Loucy (cell line): ENCODE measurements at regions not wholly inside any gene's neighbourhood (a gene's known extent, or its start where the extent isn't known, plus 50 kb on each side); places are given as distances from the start of the nearest gene placed in this dataset.

ENCODE experiments used
- H2AFZ ChIP-seq: fragments of 200-600 bp; sonication (generic); 2 replicates; pipeline ENCODE4 v1.6.0; 2016; ENCODE audit warnings: antibody characterized with exemption, mild to moderate bottlenecking, low read length, moderate library complexity
- H3F3A ChIP-seq: fragments of 200-600 bp; 2 replicates; pipeline ENCODE4 v1.6.0; 2016; ENCODE audit warnings: antibody characterized with exemption, low read depth, mild to moderate bottlenecking
- H3K27me3 ChIP-seq: fragments of 200-600 bp; sonication (generic); 2 replicates; pipeline ENCODE4 v1.6.1; 2014; ENCODE audit warnings: low read length, mild to moderate bottlenecking; ENCODE audit not compliant: insufficient read depth, poor library complexity, severe bottlenecking
- H3K36me3 ChIP-seq: fragments of 200-600 bp; sonication (generic); 2 replicates; pipeline ENCODE4 v1.6.1; 2016; ENCODE audit warnings: low read length; ENCODE audit not compliant: insufficient read depth
- H3K4me1 ChIP-seq: fragments of 200-600 bp; sonication (generic); 2 replicates; pipeline ENCODE4 v1.5.1; 2014; ENCODE audit warnings: low read length, mild to moderate bottlenecking; ENCODE audit not compliant: insufficient read depth, poor library complexity, severe bottlenecking
- H3K4me2 ChIP-seq: fragments of 200-600 bp; sonication (generic); 2 replicates; pipeline ENCODE4 v1.6.0; 2014; ENCODE audit warnings: antibody characterized with exemption, low read length, low read depth, mild to moderate bottlenecking; ENCODE audit not compliant: poor library complexity, severe bottlenecking
- H3K4me3 ChIP-seq: fragments of 200-600 bp; sonication (generic); 2 replicates; pipeline ENCODE4 v1.5.1; 2014; ENCODE audit warnings: low read length, mild to moderate bottlenecking, mixed read lengths; ENCODE audit not compliant: poor library complexity, severe bottlenecking
- H3K79me2 ChIP-seq: fragments of 200-600 bp; sonication (generic); 2 replicates; pipeline ENCODE4 v1.6.1; 2014; ENCODE audit warnings: low read length; ENCODE audit not compliant: insufficient read depth
- H3K9ac ChIP-seq: fragments of 200-600 bp; sonication (generic); 2 replicates; pipeline ENCODE4 v1.6.0; 2014; ENCODE audit warnings: mild to moderate bottlenecking, low read depth, low read length, moderate library complexity; ENCODE audit not compliant: poor library complexity, severe bottlenecking
- H3K9me2 ChIP-seq: fragments of 200-600 bp; sonication (generic); replicated peaks from 2 replicates; pipeline ENCODE4 v1.6.1; 2016; ENCODE audit warnings: low read depth, low read length, mixed read lengths
- H3K9me3 ChIP-seq: fragments of 200-600 bp; sonication (generic); 2 replicates; pipeline ENCODE4 v1.6.1; 2014; ENCODE audit warnings: mild to moderate bottlenecking, antibody characterized with exemption, low read length, low read depth; ENCODE audit not compliant: insufficient read depth
- H4K20me1 ChIP-seq: fragments of 200-600 bp; sonication (generic); 2 replicates; pipeline ENCODE4 v1.6.0; 2014; ENCODE audit warnings: antibody characterized with exemption, low read length, mild to moderate bottlenecking; ENCODE audit not compliant: insufficient read depth, poor library complexity, severe bottlenecking
- EZH2phosphoT487 ChIP-seq: fragments of 200-600 bp; IDR thresholded peaks from 2 replicates; pipeline ENCODE4 v1.6.1; 2018; ENCODE audit warnings: antibody characterized with exemption, mild to moderate bottlenecking, moderate library complexity, borderline replicate concordance
- TF ChIP-seq, protein P1 (sequence below): fragments of 200-600 bp; sonication (generic); conservative IDR thresholded peaks from 2 replicates; pipeline ENCODE4 v1.5.1; 2014; ENCODE audit warnings: mild to moderate bottlenecking, antibody characterized with exemption, low read length

DNA sequence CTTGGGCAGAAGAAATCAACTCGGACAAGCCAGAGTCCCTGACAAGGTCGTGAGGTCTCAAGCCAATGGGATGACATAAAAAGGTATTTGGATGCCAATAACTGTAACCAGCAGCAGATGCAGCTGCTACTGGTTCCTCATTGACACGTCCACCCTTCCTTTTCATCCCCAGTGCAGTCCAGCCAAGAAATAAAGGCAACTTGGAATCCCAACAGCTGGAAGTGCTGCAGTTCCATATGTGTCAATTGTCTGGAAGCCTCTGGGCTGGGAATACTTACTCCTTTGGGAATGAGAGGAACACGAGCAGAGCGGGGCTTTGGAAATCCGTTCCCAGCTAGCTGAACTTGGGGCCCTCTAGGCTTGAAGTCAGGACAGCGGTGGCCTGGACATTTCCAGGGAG lies 360.4 kb upstream of the ZFHX3 start:
- Histone ChIP-seq H3K9ac (no peak overlapping the region), H3K4me3 (no peak overlapping the region), H3K9me3 (no peaks in the 10 kb centered on the region), H3K9me2 (no peaks in the 10 kb centered on the region), H3K4me1 (peaks cover 8% of the 10 kb centered on the region), H3K27me3 (no peaks in the 10 kb centered on the region), H3K4me2 (no peak overlapping the region), H4K20me1 (no peaks in the 10 kb centered on the region), H3F3A (no peaks in the 10 kb centered on the region), H2AFZ (no peak overlapping the region), H3K79me2 (no peaks in the 10 kb centered on the region), H3K36me3 (no peaks in the 10 kb centered on the region)
- TF ChIP-seq, protein P1, sequence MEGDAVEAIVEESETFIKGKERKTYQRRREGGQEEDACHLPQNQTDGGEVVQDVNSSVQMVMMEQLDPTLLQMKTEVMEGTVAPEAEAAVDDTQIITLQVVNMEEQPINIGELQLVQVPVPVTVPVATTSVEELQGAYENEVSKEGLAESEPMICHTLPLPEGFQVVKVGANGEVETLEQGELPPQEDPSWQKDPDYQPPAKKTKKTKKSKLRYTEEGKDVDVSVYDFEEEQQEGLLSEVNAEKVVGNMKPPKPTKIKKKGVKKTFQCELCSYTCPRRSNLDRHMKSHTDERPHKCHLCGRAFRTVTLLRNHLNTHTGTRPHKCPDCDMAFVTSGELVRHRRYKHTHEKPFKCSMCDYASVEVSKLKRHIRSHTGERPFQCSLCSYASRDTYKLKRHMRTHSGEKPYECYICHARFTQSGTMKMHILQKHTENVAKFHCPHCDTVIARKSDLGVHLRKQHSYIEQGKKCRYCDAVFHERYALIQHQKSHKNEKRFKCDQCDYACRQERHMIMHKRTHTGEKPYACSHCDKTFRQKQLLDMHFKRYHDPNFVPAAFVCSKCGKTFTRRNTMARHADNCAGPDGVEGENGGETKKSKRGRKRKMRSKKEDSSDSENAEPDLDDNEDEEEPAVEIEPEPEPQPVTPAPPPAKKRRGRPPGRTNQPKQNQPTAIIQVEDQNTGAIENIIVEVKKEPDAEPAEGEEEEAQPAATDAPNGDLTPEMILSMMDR: no peak
- no peak for TF ChIP-seq EZH2phosphoT487

DNA sequence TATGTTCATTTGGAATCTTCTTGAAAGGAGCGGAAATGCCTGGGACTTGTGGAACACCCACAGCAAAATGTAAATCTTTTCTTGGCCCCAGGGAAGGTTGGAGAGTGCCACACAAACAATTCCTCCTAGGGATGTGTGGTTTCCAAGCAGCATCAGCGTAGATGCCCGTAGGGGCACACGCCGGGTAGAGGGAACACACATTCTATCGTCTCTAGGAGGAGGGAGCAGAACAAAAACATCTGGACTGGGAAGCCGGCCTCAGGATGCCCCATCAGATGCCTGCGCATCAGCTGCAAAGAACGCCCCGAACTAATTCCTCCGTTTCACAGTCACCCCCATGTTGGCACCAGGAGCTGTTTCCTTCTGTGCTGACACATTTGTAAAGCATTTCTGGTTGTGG lies 357.9 kb upstream of the ZFHX3 start:
- H2AFZ ChIP-seq: no peak overlapping the region
- no peaks in the 10 kb centered on the region for H3F3A ChIP-seq
- no peaks in the 10 kb centered on the region for H3K9me3 ChIP-seq
- H3K4me1 ChIP-seq: peaks cover 8% of the 10 kb centered on the region
- no peak overlapping the region for H3K4me2 ChIP-seq
- H3K79me2 ChIP-seq: no peaks in the 10 kb centered on the region
- TF ChIP-seq EZH2phosphoT487: no peak
- TF ChIP-seq, protein P1: no peak
- no peak overlapping the region for H3K4me3 ChIP-seq
- H3K9me2 ChIP-seq: no peaks in the 10 kb centered on the region
- H3K9ac ChIP-seq: no peak overlapping the region
- H3K27me3 ChIP-seq: no peaks in the 10 kb centered on the region
- H3K36me3 ChIP-seq: no peaks in the 10 kb centered on the region
- no peaks in the 10 kb centered on the region for H4K20me1 ChIP-seq

DNA sequence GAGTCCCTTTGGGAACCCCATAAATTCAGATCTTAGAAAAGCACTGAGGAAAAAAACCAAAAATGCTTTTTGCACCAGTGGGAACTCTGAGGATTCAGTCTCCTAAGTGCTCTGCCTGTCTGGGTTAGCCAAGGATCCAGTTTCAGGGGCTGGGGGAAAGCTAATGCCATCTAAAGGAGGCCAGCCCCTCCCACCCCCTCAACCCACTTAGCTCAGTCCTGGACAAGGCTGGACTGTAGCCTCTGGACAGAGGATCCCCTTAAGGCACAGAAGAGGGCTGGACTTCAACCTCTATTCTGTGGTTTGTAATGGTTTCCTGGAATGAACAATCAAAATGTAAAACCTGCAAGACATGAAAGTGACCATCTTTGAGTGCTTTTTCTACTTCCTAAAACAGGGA lies 356.1 kb upstream of the ZFHX3 start:
- H3K9me3 ChIP-seq: no peaks in the 10 kb centered on the region
- H3K4me1 ChIP-seq: peaks cover 8% of the 10 kb centered on the region
- no peak overlapping the region for H3K4me2 ChIP-seq
- H3K9ac ChIP-seq: no peak overlapping the region
- no peak overlapping the region for H2AFZ ChIP-seq
- no peaks in the 10 kb centered on the region for H4K20me1 ChIP-seq
- H3F3A ChIP-seq: no peaks in the 10 kb centered on the region
- no peak for TF ChIP-seq EZH2phosphoT487
- TF ChIP-seq, protein P1: no peak
- H3K4me3 ChIP-seq: no peak overlapping the region
- no peaks in the 10 kb centered on the region for H3K79me2 ChIP-seq
- no peaks in the 10 kb centered on the region for H3K27me3 ChIP-seq
- H3K36me3 ChIP-seq: no peaks in the 10 kb centered on the region
- H3K9me2 ChIP-seq: no peaks in the 10 kb centered on the region
